Activated CD4-positive, alpha-beta T cell treated with anti-CD3 and anti-CD28 coated beads for 1 hour (primary cell): ENCODE measurements at regions not wholly inside any gene's neighbourhood (a gene's known extent, or its start where the extent isn't known, plus 50 kb on each side); places are given as distances from the start of the nearest gene placed in this dataset.
"Not testable (repeated sequence)": the region's sequence is repeated elsewhere in the genome, so short reads cannot be mapped to it uniquely, and the experiment has no call there.

Source experiments
- DNase-seq: peaks from one replicate; pipeline ENCODE4 v3.0.0-alpha.2; 2020

DNA sequence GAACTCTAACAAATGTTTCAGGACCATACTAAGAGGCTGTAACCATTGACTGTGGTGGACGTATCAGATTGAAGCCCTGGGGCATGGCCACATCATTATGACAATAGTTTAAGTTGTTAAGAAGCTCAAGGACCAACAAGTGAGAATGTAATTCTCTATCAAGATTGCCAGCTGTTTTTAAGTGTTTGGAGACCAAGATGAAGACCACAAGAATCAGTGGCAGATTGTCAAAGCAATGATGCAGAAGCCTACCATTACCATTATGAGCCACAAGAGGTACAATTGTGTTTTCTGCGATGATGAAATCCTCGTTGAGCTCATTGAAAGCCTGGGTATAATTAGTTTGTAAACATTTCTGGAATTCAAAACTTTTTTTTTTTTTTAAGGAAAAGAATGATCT is 261.1 kb upstream of the ZEB2 start:
- no peak for DNase-seq

- no peak for DNase-seq
These were observed 256.8 kb upstream of the ZEB2 start for GRCh38 chr2:144776766-144777165.

DNA sequence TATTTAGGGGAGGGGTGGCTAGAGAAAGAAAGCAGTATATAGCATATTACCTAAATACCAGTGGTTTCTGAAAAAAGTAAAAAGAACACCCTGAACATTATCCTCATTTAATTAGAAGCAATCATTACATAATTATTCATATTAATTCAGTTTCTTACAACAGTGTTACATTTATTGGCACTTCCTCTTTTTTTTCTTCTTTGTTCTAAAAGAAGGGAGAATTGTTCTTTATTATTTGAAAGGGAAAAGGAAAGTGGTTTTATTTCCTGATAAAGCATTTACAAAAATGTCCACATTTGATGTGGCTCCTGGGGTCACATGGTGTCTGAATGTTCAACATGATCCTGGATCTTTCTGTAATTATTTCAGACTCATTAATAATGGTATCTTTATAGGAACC is 254.9 kb upstream of the ZEB2 start:
- DNase-seq, result no peak

- DNase-seq, result no peak
These were observed 251.4 kb upstream of the ZEB2 start for GRCh38 chr2:144771348-144771747.

GRCh38 chr2:144770616-144771230 is 250.8 kb upstream of the ZEB2 start:
- no peak for DNase-seq

DNA sequence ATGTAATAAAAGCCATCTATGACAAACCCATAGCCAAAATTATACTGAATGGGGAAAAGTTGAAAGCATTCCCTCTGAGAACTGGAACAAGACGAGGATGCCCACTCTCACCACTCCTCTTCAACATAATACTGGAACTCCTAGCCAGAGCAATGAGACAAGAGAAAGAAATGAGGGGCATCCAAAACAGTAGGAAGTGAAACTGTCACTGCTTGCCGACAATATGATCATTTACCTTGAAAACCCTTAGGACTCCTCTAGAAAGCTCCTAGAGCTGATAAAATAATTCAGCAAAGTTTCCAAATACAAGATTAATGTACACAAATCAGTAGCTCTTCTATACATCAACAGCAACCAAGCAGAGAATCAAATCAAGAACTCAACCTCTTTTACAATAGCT is 241.0 kb upstream of the ZEB2 start:
- not testable (repeated sequence) for DNase-seq

DNA sequence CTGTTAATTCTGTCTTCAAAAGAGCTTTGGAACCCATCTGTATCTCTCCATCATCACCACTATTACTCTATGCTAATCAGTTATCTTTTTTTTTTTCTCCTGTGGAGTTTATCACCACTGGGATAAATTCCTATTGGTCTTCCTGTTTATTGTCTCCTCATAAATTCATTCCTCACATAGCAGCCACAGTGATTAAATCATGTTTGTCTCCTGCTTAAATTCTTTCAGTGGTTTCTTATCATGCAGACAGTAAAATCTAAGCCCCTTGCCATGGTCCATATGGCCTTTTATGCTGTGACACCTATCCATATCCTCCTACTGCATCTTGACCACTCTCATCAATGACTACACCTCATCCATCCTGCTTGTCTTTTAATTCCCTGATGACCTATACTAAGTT is 239.8 kb upstream of the ZEB2 start:
- no peak for DNase-seq

DNA sequence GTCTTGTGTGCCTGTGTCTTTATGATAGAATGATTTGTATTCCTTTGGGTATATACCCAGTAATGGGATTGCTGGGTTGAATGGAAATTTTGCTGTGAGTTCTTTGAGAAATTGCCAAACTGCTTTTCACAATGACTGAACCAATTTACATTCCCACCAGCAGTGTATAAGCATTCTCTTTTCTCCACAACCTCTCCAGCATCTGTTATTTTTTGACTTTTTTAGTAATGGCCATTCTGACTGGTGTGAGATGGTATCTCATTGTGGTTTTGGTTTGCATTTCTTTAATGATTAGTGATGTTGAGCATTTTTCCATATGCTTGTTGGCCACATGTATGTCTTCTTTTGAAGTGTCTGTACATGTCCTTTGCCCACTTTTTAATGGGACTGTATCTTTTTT is 238.3 kb upstream of the ZEB2 start:
- not testable (repeated sequence) for DNase-seq

GRCh38 chr2:144753416-144753815 is 233.5 kb upstream of the ZEB2 start:
- no peak for DNase-seq

GRCh38 chr2:144751142-144751905 is 231.4 kb upstream of the ZEB2 start:
- DNase-seq, result no peak

DNA sequence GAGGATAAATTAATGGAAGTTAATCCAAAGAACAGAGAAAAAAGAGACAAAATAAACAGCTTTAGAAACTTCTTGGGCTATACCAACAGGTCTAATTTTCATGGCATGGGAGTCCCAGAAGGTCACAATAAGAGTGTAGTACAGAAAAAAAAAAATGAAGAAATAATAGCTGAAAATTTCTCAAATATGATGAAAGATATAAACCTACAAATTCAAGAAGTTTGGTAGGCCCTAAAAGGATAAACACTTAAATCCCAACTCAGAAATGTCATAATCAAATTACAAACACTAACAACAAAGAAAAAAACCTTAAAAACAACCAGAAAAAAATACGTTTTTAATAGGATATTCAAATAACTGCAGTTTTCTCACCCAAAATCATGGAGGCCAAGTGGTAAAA is 229.3 kb upstream of the ZEB2 start:
- no peak for DNase-seq

- no peak for DNase-seq
These were observed 228.5 kb upstream of the ZEB2 start for GRCh38 chr2:144748443-144748842.

GRCh38 chr2:144747571-144747970 is 227.7 kb upstream of the ZEB2 start:
- no peak for DNase-seq

DNA sequence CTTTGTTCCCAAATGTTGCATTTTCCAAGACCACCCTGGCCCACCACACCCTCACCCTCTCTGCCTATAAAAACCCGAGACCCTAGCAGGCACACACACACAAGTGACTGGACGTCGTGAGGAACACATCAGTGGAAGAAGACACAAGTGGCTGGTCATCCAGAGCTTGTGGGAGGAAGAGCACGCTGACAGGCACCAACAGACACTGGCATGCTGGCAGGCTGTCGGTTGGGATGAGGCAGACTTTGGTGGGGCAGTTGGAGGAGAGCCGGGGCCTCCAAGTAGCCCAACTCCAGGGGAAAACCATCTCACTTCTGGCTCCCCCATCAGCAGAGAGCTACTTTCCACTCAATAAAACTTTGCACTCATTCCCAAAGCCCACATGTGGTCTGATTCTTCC is 225.5 kb upstream of the ZEB2 start:
- no peak for DNase-seq

- no peak for DNase-seq
These were observed 218.8 kb upstream of the ZEB2 start for GRCh38 chr2:144738749-144739148.

DNA sequence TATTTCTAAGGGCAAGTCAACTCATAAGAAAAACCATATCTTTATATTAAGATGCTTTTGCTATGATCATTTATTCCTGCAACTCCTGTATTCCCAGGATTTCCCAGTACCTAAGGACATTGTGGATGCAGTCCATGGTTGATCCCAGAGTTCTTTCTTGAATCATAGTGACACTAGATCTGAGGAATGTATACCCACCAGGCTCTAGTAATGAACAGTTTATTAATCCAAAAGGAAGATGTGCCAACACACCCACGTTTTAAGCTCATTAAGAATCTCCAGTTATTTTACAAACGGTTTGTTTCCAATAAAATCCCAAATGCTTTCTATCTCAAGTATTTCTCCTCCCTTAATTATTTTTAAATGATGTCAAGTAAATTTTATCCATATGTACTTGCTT is 210.8 kb upstream of the ZEB2 start:
- no peak for DNase-seq

GRCh38 chr2:144724460-144724859 is 204.5 kb upstream of the ZEB2 start:
- DNase-seq, result not testable (repeated sequence)

DNA sequence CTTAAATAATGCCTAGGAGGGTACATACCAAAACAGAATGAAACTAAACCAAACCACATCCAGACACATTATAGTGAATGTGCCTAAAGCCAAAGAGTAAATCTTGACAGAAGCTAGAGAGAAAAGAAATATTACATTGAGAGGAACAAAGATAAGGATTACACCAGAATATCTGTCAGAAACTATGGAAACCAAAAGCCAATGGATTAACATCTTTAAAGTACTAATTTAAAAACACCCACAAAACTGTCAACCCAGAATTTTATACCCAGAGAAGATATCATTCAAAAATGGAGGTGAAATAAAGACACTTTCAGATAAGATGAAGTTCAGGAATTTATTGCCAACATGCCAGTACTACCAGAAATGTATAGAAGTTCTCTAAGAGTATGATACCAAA is 198.5 kb upstream of the ZEB2 start:
- no peak for DNase-seq

GRCh38 chr2:144715992-144716391 is 196.1 kb upstream of the ZEB2 start:
- no peak for DNase-seq

DNA sequence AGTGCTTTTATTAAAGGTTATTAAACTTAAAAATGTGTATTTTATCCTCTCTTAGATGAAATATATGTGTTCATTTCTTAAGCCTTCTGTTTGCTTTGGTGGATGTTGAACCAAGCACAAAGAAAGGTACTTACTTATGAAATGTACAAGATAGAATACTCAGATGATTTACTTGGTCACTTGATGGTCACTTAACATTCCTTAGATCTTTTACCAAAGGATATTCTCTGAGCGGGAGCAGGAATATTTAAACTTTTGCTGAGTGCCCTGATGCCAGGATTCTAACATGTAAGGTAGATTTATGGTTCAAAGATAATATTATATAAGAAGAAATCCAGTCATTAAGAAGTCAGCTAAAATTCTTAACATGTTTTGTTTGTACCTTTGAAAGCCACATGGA is 193.5 kb upstream of the ZEB2 start:
- no peak for DNase-seq

- DNase-seq, result no peak
These were observed 192.6 kb upstream of the ZEB2 start for GRCh38 chr2:144712550-144712940.

GRCh38 chr2:144711630-144712549 is 192.0 kb upstream of the ZEB2 start:
- DNase-seq, result no peak

DNA sequence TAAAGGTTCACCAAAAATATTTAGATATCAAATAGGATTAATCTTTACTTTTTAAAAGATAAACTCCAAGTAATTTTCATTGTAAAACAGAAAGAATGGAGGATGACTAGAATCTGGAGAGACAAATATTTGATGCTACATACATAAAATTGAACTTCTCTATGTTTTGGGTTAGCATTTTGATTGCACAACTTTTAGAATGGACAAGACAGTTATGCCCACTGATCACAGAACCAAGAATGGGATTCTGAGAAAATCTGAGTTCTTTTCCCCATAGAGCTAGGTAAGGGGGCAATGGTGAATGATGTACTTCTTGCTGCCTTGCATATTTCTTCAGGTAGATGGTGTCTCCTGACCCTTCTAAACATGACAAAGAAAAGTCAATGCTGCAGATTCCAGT is 191.2 kb upstream of the ZEB2 start:
- no peak for DNase-seq

GRCh38 chr2:144708626-144709025 is 188.7 kb upstream of the ZEB2 start:
- DNase-seq, result no peak
